ENCODE measurements at regions not wholly inside any gene's neighbourhood (a gene's known extent, or its start where the extent isn't known, plus 50 kb on each side); places are given as distances from the start of the nearest gene placed in this dataset.

- TF ChIP-seq ZBTB21 (tag by site-specific recombination; IDR thresholded peaks at IDR 0.05) = no peak
- no peak for TF ChIP-seq ZNF677 (tag by site-specific recombination; IDR thresholded peaks at IDR 0.05)
- TF ChIP-seq ZNF239 (tag by site-specific recombination; IDR thresholded peaks at IDR 0.05) = no peak
- no peak for TF ChIP-seq ZSCAN5A (tag by site-specific recombination; IDR thresholded peaks at IDR 0.05)
- TF ChIP-seq ZXDB (tag by site-specific recombination; IDR thresholded peaks at IDR 0.05) = no peak
- no peak for TF ChIP-seq ZNF629 (tag by site-specific recombination; IDR thresholded peaks at IDR 0.05)
- TF ChIP-seq ZNF423 (tag by site-specific recombination; IDR thresholded peaks at IDR 0.05) = no peak
- TF ChIP-seq ZNF621 (tag by site-specific recombination; IDR thresholded peaks at IDR 0.05) = no peak
- no peak for TF ChIP-seq GLI2 (tag by site-specific recombination; IDR thresholded peaks at IDR 0.05; ENCODE audit: borderline replicate concordance, low read depth)
- TF ChIP-seq ZNF488 (tag by site-specific recombination; IDR thresholded peaks at IDR 0.05) = no peak
Measured at GRCh38 chr2:34288016-34288415, 688.9 kb upstream of the FAM98A start (continued).

GRCh38 chr2:34280606-34281005 lies 681.5 kb upstream of the FAM98A start:
- Histone ChIP-seq H3K36me3 (ENCODE audit: control insufficient read depth in 2 of 2, insufficient read depth in 1 of 2, low read length in 2 of 2) (no peaks in the 10 kb centered on the region), H3K4me1 (ENCODE audit: control insufficient read depth, insufficient read depth, low read length) (no peaks in the 10 kb centered on the region), H3K9me3 (ENCODE audit: control insufficient read depth, insufficient read depth, low read depth, low read length) (no peaks in the 10 kb centered on the region), H3K4me3 (ENCODE audit: low read depth, low read length) (no peak overlapping the region), H3K27ac (ENCODE audit: extremely low read depth, low read depth, low read length) (no peak overlapping the region)
- TF ChIP-seq ZNF140 (tag by site-specific recombination; IDR thresholded peaks at IDR 0.05) (no peak), ZNF747 (tag by site-specific recombination; IDR thresholded peaks at IDR 0.05) (no peak), ZNF514 (tag by site-specific recombination; IDR thresholded peaks at IDR 0.05) (no peak), ZNF768 (tag by site-specific recombination; IDR thresholded peaks at IDR 0.05) (no peak), ZXDB (tag by site-specific recombination; IDR thresholded peaks at IDR 0.05) (no peak), ZNF626 (tag by site-specific recombination; IDR thresholded peaks at IDR 0.05) (no peak), ZNF510 (tag by site-specific recombination; IDR thresholded peaks at IDR 0.05; ENCODE audit: insufficient replicate concordance) (no peak), ZNF571 (tag by site-specific recombination; IDR thresholded peaks at IDR 0.05) (no peak), ZNF521 (tag by site-specific recombination; IDR thresholded peaks at IDR 0.05) (no peak)
- TF ChIP-seq, protein P1, sequence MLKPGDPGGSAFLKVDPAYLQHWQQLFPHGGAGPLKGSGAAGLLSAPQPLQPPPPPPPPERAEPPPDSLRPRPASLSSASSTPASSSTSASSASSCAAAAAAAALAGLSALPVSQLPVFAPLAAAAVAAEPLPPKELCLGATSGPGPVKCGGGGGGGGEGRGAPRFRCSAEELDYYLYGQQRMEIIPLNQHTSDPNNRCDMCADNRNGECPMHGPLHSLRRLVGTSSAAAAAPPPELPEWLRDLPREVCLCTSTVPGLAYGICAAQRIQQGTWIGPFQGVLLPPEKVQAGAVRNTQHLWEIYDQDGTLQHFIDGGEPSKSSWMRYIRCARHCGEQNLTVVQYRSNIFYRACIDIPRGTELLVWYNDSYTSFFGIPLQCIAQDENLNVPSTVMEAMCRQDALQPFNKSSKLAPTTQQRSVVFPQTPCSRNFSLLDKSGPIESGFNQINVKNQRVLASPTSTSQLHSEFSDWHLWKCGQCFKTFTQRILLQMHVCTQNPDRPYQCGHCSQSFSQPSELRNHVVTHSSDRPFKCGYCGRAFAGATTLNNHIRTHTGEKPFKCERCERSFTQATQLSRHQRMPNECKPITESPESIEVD (tag by site-specific recombination; IDR thresholded peaks at IDR 0.05) = no peak
- POLR2A ChIA-PET = interaction anchor here (0.6 kb wide), 1 partner anchor 14 kb away, joined by 5 read pairs; no protein-coding TSS in a partner anchor
- CTCF ChIA-PET = no interaction called here

DNA sequence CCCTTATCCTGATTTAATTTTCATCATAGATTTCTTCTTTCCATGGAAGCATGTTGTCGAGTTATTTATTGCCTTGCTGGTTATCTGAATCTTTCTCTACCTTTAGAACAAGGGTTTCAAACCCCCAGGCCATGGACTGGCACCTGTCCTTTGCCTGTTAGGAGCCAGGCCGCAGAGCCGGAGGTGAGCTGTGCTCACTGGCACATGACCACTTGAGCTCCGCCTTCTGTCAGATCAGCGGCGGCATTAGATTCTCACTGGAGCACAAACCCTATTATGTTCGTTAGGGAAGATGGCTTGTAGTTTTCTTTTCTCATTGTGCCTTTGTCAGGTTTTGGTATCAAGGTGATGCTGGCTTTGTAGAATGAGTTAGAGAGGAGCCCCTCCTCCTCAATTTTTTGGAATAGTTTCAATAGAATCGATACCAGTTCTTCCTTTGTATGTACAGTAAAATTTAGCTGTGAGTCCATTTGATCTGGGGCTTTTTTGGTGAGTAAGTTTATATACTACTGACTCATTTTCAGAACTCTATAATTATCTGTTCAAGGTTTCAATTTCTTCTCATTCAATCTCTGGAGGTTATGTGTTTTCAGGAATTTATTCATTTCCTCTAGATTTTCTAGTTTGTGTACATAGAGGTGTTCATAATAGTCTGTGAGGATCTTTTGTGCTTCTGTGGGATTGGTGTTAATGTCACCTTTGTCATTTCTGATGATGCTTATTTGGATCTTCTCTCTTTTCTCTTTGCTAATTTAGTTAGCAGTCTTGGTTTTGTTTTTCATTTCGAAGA lies 668.0 kb upstream of the FAM98A start:
- Histone ChIP-seq H3K36me3 (ENCODE audit: control insufficient read depth in 2 of 2, insufficient read depth in 1 of 2, low read length in 2 of 2) (no peaks in the 10 kb centered on the region), H3K9me3 (ENCODE audit: control insufficient read depth, insufficient read depth, low read depth, low read length) (no peaks in the 10 kb centered on the region), H3K4me3 (ENCODE audit: low read depth, low read length) (no peak overlapping the region), H3K4me1 (ENCODE audit: control insufficient read depth, insufficient read depth, low read length) (no peaks in the 10 kb centered on the region), H3K27ac (ENCODE audit: extremely low read depth, low read depth, low read length) (no peak overlapping the region)
- POLR2A ChIA-PET = no interaction called here
- TF ChIP-seq ZNF350 (tag by site-specific recombination; IDR thresholded peaks at IDR 0.05) (no peak), ZNF391 (tag by site-specific recombination; IDR thresholded peaks at IDR 0.05; ENCODE audit: borderline replicate concordance, low read depth) (no peak)
- CTCF ChIA-PET = no interaction called here

Measured in HEK293 (cell line).